ENCODE measurements at regions not wholly inside any gene's neighbourhood (a gene's known extent, or its start where the extent isn't known, plus 50 kb on each side); places are given as distances from the start of the nearest gene placed in this dataset.

DNA sequence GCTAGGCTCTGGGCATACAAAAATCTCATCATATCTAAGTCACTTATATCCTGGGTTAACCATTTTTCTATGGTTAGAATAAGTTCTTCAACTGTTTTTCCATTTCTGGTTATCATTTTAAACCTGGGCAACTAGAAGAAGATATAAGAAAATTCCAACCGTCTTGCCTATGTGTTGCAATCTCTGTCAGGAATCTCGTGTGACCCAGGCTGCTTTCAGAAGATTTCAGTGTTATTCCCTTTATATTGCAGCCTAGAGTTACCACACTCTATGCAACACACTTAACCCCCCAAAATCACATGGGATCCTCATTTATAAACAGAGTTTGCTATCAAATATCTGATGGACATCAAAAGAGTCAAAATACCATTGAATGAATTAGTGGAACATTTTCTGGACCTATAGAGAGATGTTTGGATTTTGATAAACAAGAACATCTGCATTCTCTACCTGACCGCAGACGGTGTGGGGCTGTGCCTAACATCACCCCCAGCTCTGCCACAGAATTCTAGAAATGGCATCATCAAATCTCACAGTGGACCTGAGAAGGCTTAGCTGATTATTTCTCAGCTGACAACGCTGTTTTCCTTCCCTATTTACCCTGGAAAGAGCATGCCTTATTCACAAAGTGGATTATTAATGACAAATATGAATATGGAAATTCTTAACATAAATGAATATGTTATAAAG is 515.7 kb downstream of the NTRK3 start:
- TF ChIP-seq GATA2 (IDR thresholded peaks at IDR 0.05; ENCODE audit: low read depth, low read length) (no peak), GATA3 (IDR thresholded peaks at IDR 0.05; ENCODE audit: low read depth, low read length) (no peak)

DNA sequence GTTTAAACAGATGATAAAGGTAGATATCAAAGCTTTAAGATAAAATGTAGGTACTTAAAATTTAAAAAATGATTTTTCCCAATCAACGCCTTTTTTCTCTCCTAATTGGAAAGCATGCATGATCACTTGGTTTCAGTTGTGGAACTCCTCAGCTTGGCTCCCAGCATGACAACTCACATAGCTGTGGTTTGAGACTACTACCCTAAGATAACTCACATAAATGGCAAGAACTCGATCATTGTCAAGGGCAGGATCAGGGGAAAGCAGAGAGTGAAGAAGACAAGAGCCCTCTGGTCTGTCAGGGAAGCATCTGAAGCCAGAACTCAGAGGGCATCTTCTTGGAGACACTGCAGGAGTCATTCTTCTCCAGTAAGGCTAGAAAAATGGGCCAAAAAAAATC is 516.7 kb downstream of the NTRK3 start:
- TF ChIP-seq GATA3 (IDR thresholded peaks at IDR 0.05; ENCODE audit: low read depth, low read length) (no peak), GATA2 (IDR thresholded peaks at IDR 0.05; ENCODE audit: low read depth, low read length) (no peak)

- TF ChIP-seq GATA3 (IDR thresholded peaks at IDR 0.05; ENCODE audit: low read depth, low read length) = no peak
- no peak for TF ChIP-seq GATA2 (IDR thresholded peaks at IDR 0.05; ENCODE audit: low read depth, low read length)
These were observed 517.5 kb downstream of the NTRK3 start for GRCh38 chr15:87739081-87739480.

GRCh38 chr15:87736891-87737389 is 519.6 kb downstream of the NTRK3 start:
- TF ChIP-seq GATA2 (IDR thresholded peaks at IDR 0.05; ENCODE audit: low read depth, low read length) (no peak), GATA3 (IDR thresholded peaks at IDR 0.05; ENCODE audit: low read depth, low read length) (no peak)

DNA sequence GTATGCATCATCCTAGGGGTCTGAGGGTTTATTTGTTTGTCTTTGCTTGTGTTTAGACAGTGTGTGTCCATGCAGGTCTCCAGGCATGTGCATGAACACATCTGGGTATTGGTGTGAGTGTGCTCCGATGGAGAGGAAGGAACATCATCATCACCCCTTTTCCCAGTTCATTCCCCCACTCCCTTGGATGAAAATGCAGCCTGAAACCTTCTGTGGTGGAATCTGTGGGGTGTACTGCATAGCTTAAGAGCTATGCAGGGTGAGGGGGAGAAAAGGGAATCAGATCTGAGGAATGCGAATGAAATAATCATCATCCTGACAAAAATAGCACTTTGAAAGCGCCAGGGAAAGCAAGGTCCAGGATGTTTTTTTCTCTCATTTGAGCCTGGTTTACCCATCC is 520.1 kb downstream of the NTRK3 start:
- TF ChIP-seq GATA2 (IDR thresholded peaks at IDR 0.05; ENCODE audit: low read depth, low read length) (no peak), GATA3 (IDR thresholded peaks at IDR 0.05; ENCODE audit: low read depth, low read length) (no peak)

DNA sequence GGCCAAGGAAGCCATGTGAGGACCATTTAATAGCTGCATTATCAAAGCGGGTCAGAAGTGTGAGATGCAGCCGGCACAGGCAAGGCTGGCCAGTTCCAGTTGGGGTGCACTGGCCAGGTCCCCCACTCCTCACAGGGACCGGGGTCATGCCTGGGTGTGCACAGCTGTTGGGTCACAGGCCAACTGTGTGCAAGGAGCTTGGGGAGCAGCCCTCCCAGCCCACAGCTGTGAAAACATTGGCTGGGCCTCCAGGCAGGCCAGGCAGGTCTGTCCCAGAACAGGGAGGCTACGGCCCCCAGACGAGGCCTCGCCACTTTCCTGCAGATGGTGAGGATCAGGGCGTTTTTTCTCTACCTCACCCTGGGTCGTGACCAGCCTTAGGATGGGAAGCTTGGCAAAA is 521.0 kb downstream of the NTRK3 start:
- TF ChIP-seq GATA2 (IDR thresholded peaks at IDR 0.05; ENCODE audit: low read depth, low read length) (no peak), GATA3 (IDR thresholded peaks at IDR 0.05; ENCODE audit: low read depth, low read length) (no peak)

DNA sequence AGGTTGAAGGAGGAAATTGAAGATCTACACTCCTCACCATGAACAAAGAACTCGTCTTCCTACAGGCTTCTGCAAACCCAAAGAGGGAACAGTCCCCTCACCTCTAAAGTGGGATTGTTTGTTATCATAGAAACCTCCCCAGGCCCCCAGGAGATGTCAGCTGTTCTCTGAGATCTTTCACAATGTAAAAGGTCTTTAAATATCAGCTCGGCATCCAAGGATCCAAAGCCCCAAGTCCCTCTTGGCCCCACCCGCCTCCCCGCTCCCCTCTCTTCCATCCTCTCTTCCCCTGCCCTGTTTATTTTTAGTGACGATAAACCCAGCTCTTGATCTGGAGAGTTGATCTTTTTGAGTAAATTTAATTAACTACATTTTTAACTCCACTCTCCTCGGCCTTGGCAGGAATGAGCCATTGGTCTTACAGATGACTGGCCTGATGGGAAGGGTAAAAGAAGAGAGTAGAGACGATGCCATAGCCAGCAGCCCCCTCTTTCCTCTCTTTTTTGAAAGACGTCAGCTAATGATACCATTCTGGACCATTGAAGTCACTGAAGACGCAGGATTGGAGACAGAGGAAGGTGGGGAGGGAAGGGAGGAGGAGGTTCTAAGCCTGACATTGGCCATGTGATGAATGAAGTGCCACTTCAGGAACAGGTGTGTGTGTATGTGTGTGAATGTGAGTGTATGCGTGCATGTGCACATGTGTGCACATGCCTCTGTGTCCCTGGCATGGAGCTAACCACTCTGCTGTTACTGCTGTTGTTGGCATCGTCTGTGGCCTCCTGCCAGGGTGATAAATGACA is 521.8 kb downstream of the NTRK3 start:
- no peak for TF ChIP-seq GATA2 (IDR thresholded peaks at IDR 0.05; ENCODE audit: low read depth, low read length)
- TF ChIP-seq GATA3 (IDR thresholded peaks at IDR 0.05; ENCODE audit: low read depth, low read length) = no peak

GRCh38 chr15:87733977-87734376 is 522.6 kb downstream of the NTRK3 start:
- TF ChIP-seq GATA3 (IDR thresholded peaks at IDR 0.05; ENCODE audit: low read depth, low read length) = no peak
- no peak for TF ChIP-seq GATA2 (IDR thresholded peaks at IDR 0.05; ENCODE audit: low read depth, low read length)

DNA sequence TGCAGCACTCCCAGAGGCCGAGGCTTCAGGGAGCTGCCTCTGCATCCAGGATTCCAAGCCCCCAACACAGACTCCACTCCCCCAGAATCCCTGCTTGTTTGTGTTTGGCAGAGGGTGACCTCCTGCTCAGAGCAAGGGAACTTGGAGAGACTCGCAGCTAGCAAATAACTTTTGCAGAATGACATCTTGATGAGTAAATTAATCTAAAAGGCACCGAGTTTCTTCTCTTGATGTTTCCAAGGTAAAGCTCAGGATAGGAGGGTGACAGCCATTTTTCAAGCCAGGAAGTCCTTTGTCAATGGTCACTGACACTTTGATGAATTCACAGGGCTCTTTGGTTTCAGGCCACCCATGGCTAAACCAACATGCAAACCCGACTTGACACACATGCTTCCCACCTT is 523.0 kb downstream of the NTRK3 start:
- TF ChIP-seq GATA2 (IDR thresholded peaks at IDR 0.05; ENCODE audit: low read depth, low read length) (no peak), GATA3 (IDR thresholded peaks at IDR 0.05; ENCODE audit: low read depth, low read length) (no peak)

- TF ChIP-seq GATA2 (IDR thresholded peaks at IDR 0.05; ENCODE audit: low read depth, low read length) = no peak
- no peak for TF ChIP-seq GATA3 (IDR thresholded peaks at IDR 0.05; ENCODE audit: low read depth, low read length)
These were observed 523.6 kb downstream of the NTRK3 start for GRCh38 chr15:87732976-87733375.

DNA sequence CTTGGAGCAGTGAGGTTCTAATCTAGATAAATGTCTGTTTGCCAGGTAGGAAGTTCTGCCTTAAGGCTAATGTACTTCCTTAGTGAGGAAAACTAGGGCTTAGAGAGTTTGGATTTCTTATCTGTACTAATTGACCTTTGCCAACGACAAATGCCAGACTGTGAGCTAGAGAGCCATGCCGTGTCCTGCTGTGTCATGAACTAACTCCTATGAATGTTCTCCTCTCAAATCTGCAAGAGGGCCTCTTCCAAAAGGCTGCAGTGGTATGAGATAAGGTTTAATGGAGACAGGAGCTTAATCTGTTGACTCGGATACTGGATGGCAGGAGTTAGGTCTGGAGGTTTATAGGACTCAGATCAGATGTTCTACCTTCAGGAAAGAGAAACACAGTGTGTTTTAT is 524.9 kb downstream of the NTRK3 start:
- TF ChIP-seq GATA3 (IDR thresholded peaks at IDR 0.05; ENCODE audit: low read depth, low read length) = no peak
- no peak for TF ChIP-seq GATA2 (IDR thresholded peaks at IDR 0.05; ENCODE audit: low read depth, low read length)

GRCh38 chr15:87730706-87731105 is 525.8 kb downstream of the NTRK3 start:
- TF ChIP-seq GATA3 (IDR thresholded peaks at IDR 0.05; ENCODE audit: low read depth, low read length) = no peak
- no peak for TF ChIP-seq GATA2 (IDR thresholded peaks at IDR 0.05; ENCODE audit: low read depth, low read length)

DNA sequence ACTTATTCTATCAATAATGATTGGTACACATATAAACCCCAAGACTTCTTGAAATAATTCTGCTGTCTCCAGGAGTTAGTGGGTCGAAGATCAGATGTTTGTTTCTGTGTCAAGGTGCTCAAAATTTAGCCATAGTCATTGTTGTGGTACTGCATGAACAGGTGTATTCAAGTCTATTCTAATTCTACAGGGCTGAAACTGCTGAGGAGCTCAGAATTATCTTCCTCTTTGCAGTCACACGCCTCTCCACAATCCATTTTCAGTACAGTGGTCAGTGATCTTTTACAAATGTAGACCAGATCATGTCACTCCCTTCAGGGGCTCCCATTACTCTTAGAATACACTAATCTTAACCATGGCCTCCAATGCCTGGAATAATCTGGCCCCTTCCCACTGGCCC is 527.5 kb downstream of the NTRK3 start:
- TF ChIP-seq GATA3 (IDR thresholded peaks at IDR 0.05; ENCODE audit: low read depth, low read length) (no peak), GATA2 (IDR thresholded peaks at IDR 0.05; ENCODE audit: low read depth, low read length) (no peak)

DNA sequence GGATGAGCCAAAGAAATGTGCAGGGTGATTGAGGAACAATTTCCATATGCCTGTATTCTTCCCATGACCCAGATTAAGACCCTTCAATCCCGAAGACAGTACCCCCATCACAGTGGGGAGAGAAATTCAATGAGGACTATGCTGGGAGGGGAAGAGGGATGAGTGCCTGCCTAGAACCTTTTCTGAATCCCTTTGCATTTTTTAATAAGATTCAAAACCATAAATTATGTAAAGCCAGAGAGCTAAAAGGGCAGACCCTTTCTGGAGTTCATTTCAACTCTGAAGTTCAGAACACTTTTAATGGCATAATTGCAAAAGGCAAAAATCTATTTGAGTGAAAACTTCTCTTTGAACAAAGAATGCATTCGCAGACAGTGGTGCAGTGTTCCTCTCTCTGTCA is 529.5 kb downstream of the NTRK3 start:
- no peak for TF ChIP-seq GATA2 (IDR thresholded peaks at IDR 0.05; ENCODE audit: low read depth, low read length)

- TF ChIP-seq GATA3 (IDR thresholded peaks at IDR 0.05; ENCODE audit: low read depth, low read length) = no peak
- no peak for TF ChIP-seq GATA2 (IDR thresholded peaks at IDR 0.05; ENCODE audit: low read depth, low read length)
These were observed 532.2 kb downstream of the NTRK3 start for GRCh38 chr15:87724330-87724729.

Data from SH-SY5Y (cell line).